Ecto neural progenitor cell (in vitro differentiated cells): ENCODE measurements at regions not wholly inside any gene's neighbourhood (a gene's known extent, or its start where the extent isn't known, plus 50 kb on each side); places are given as distances from the start of the nearest gene placed in this dataset.
"Not testable (repeated sequence)": the region's sequence is repeated elsewhere in the genome, so short reads cannot be mapped to it uniquely, and the experiment has no call there.

ENCODE experiments used
- DNase-seq: peaks from one replicate; pipeline ENCODE4 v3.0.0-alpha.2; 2018; ENCODE audit warnings: low spot score

DNA sequence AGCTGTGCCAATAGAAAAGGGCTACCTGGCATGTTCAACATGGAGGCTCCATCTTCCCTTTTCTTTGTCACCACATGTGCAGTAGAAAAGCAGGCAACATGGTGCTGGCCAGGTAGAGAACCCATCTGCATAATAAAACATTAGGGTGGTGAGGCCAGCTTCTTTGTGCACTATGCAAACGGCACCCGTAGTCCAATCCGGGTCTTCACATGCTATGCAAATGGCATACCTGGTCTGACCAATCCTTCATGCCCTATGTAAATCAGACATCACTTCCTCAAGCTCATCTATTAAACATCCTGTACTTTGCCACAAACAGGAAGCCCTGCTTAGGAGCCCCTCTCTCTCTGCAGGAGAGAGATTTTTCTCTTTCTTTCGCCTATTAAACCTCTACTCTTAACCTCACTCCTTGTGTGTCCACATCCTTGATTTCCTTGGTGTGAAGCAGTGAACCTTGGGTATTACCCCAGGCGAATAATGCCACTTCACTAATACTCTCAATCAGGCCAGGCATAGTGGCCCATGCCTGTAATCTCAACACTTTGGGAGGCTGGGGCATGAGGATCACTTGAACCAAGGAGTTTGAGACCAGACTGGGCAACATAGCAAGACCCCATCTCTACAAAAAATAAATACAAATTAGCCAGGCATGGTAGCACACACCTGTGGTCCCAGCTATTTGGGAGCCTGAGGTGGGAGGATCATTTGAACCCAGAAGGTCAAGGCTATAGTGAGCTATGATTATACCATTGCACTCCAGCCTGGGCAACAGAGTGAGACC is 111.3 kb upstream of the MRI1 start:
- no peak for DNase-seq

DNA sequence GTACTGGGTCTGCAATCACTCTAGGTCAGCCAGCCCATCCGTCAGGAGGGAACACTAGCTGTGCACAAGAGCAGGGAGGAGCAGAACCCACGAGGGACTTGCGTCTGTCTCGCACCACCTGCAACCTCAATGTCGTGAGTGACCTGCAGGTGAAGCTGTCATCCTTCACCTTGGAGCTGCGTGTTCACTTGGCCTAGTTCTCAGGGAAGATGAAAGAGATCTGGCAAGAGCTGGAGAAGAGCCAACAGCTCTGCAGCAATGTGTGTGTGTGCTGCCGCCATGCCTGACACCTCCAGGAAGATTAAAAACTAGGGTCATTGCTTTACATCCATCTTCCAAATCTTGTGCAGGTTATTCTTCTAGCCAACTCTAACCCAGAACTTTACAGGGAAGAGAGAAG is 117.6 kb upstream of the MRI1 start:
- DNase-seq, result no peak

DNA sequence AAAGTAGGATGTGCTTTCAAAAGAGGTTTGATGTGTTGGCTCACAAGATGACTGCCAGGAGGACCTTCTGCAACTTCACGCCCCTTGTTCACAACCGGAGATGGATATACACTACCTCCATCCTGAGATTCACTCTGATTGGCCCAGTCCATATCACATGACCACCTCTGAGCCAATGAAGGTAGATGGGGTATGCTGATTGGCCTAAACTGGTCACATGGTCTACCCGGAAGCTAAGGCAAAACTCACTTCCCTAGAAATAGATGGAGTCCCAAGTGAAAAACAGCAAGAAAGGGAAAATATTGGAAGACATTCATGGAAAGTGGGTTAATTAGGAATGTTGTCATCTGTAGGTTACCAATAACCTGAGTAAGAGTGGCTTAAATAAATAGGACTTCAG is 119.7 kb upstream of the MRI1 start:
- no peak for DNase-seq

DNA sequence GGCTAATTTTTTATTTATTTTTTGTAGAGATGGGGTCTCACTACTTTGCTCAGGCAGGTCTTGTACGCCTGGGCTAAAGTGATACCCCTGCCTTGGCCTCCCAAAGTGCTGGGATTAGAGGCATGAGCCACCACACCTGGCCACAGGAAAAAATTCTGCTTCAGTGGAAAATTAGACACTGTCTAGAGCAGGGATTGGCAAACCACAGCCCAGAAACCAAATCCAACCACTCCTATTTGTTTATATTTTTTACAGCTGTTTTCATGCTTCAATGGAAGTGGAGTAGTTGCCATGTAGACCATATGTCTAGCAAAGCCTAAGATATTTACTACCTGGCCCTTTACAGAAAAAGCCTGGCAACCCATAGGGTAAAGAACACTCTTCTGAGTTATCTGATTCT is 123.7 kb upstream of the MRI1 start:
- DNase-seq, result no peak

DNA sequence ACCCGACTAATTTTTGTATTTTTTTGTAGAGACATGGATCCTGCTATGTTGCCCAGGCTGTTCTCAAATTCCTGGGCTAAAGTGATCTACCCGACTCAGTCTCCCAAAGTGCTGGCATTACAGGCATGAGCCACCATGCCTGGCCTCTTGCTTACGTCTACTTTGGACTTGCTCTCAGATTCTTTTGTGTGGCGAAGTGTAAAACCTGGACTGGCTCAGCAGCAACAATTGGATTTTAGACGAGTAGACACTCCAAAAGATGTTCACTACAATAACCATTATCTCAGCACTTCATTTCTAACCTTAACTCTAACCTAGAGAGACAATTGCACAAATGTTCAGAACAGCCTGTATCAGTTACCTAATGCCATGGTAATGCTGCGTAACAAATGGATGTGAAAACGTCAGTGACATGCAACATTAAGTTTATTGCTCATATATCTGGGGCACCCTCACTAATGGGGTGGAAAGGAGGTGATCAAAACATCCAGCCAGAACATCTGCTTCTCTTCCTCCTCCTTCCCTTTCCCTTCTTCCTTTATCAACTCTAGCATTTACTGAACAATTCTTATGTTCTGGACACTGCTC is 124.9 kb upstream of the MRI1 start:
- no peak for DNase-seq

DNA sequence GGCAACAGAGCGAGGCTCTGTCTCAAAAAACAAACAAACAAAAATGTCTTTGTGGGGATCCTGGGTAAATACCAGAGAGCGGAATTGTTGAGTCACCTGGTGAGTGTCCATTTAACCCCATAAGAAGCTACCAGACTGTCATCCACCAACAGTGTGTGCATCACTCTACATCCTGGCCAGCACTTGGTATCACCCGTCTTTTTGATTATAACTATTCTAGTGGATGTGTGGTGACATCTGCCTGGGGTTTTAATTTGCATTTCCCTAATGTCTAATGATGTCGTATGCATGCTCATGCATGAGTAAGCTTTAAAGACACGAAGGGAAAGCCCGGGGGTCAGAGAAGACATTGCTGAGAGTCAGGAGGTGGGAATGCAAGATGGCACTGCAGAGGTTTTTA is 126.7 kb upstream of the MRI1 start:
- DNase-seq, result no peak

DNA sequence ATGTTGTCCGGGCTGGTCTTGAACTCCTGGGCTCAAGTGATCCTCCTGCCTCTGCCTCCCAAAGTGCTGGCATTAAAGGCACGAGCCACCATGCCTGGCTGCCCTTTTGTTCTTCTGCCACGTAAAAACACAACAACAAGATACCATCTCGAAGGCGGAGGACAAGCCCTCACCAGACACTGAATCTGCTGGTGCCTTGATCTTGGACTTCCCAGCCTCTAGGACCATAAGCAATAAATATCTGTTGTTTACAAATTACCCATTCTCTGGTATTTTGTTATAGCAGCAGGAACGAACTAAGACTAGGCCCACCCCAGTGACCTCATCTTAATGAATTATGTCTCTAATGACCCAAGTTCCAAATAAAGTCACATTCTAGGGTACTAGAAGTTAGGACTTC is 128.4 kb upstream of the CACNA1A start:
- no peak for DNase-seq

DNA sequence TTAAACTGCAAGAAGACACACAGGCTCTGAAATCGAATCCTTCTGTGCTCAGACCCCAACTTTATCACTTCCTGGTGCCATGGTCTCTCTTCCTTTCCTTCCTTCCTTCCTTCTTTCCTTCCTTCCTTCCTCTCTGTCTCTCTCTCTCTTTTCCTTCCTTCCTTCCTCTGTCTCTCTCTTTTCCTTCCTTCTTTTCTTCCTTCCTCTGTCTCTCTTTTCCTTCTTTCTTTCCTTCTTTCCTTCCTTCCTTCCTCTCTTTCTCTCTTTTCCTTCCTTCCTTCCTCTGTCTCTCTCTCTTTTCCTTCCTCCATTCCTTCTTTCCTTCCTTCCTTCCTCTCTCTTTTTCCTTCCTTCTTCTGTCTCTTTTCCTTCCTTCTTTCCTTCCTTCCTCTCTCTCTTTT is 127.2 kb upstream of the CACNA1A start:
- no peak for DNase-seq

DNA sequence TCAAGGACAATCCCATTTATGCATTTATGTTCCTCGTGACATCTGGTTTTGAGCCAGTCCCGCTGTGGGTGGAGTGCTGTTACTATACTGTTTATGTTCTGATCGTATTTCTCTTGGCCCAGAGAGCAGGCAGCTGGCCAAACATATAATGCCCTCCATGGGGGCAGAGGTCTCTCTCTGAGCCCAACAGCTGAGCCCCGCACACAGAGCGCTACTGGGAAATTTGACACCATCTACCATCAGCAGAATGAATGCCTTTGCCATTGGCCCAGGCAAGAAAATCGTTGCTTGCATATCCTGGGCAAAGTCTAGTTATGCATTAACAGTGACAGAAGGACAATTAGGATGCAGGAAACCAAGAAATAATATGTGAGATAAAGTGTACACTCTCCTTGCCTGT is 126.8 kb upstream of the CACNA1A start:
- DNase-seq, result no peak

DNA sequence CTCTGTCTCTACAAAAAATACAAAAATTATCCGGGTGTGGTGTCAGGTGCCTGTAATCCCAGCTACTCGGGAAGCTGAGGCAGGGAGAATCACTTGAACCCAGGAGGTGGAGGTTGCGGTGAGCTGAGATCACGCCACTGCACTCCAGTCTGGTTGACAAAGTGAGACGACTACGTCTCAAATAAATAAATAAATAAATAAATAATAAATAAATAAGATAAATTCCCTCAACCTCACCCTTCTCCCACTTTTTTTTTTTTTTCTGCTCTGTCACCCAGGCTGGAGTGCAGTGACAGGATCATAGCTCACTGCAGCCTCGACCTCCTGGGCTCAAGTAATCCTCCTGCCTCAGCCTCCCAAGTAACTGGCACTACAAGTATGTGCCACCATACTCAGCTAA is 125.9 kb upstream of the CACNA1A start:
- not testable (repeated sequence) for DNase-seq

DNA sequence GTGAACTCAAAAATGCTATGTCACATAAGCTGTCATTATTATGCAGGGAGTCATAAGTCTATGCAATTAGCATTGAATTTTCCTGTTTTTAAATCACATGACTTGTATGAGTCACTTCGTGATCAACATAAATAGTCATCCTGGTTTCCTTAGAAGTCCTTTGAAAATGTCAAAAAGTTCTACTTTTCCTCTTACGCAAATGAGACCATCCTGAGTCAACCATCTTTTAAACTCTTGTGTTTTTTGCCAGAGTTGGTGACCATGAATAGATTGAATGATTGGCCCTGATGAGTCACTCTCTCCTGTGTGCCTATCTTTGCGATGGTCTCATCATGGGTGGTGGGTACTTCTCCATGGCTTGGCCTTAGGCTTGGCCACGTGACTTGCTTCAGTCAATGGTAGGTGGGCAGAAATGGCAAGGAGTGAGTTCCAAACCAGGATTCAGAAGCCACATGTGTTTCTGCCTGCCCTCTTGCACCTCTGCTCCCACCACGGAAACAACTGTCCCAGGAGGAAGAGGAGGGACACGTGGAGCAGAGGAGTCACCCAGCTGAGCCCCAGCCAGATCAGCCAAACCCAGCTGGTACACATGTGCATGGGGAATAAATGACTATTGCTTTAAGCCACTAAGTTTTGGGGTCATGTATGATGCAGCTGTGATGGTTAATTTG is 123.5 kb upstream of the CACNA1A start:
- DNase-seq, result no peak

DNA sequence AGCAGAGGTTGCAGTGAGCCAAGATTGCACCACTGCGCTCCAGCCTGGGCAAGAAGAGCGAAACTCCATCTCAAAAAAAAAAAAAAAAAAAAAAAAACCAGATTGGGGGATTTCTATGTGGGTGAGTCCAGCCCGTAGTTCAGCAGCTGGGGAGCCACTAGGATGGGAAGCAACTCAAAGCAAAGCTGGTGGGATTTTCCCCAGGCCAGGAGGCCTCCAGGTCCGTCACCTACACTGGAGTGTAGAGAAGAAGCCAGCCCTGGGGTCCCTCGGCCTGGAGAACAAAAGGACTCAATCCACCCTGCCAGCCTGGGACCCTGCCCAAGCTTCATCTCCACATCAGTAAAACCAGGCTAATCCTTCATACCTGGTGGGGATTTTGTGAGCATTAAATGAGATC is 121.3 kb upstream of the CACNA1A start:
- no peak for DNase-seq

DNA sequence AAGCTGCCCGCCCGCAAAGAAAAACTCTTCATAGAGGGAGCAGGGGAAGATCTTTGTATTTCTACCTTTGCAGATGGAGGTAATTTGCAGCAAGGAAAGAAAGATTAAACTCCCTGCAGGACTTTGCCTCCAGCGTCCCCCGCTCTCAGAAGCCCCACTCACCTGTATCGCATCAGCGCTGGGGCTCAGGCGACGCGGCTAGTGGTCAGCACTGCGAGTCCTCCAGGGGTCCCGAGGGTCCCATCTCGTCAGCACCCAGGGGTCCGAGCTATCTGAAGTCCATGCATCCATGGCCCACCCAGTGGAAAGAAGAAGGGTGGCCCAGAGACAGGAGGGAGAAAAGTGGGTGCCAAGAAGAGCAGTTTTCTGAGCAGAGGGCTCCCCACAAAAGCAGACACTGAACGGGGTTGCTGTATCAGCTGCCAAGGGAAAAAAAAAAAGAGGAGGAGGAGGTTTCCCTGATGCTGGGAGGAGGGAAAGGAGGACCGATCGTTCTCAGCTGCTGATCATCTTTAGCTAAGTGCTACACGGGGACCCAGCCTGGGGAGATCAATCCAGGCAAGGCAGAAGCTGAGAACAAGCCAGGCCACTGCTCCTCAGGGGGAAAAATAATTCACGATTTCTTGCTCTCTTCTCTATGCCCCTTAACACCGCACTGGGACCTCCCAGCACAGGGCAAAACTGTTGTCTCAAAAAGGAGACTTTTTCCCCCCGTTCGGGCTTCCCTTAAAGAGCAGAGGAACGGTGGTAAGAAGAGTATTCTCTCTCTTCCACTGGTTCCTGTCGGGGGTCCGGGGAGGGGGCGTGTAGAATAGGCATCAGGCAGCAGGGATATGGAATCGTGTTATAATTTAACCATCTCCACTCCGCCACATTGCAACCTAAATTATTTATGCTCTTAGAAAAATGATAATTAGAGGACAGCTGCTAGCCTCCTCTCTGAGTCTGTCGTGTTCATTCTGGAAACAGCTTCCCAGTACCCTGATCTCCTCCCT is 117.7 kb upstream of the CACNA1A start:
- no peak for DNase-seq

DNA sequence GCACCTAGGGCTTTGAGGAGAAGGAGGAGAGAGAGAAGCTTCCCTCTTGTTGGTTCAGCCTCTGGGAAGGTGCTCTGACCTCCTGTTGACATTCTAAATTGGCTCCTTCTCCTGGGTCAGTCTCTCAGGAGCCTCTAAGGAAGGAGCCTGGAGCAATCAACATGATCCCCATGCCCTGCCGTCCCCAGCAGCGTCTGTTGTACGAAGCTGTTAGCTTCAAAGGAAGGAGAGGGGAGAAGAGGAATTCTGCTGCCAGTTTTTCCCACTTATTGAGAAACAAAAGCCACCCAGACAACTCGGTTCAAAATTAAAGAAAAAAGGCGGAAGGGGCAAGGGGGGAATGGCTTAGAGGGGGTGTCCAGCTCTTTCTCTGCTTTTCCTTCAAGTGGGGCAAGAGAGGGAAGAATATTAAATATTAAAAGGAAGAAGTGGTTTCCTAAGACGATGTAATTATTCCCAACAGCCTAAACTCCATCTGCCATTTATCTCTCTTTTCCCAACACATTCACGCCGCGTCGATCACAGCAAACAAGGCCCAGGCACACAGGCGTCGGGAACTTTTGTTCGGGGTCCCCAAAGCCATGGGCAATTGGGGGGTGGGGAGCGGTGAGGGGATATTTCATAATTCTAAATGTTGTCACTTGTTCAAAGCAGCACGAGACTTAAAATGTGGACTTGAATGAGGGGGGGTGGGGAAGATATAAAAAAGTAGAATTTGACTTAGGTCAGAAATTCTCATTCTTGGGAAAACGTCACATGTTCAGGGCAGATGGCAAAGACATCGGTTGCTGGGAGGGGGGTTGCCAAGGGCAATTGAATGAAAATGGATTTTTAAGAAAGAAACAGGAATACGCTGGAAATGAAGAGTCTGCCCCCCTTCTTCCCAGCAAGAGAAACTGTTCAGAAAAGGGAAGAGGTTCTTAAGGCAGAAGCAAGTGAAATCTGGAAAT is 116.8 kb upstream of the CACNA1A start:
- DNase-seq, result no peak

DNA sequence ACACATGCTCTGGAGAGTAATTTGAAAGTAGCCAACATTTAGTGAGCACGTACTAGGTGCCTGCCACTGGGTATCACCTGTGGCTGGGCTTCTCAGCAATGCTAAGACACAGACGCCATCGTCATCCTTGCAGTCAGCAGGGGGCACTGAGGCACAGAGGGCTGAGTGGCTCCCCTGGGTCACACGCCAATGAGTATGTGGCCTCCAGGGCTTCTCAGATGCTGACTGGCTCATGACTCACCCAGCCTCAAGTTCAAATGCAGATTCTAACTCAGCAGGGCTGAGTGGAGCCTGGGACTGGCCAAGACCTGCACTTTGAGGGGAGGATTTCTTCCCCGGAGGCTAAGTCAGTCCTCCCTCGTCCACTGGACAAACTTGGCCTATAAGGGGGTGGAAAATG is 115.1 kb upstream of the CACNA1A start:
- DNase-seq, result no peak

DNA sequence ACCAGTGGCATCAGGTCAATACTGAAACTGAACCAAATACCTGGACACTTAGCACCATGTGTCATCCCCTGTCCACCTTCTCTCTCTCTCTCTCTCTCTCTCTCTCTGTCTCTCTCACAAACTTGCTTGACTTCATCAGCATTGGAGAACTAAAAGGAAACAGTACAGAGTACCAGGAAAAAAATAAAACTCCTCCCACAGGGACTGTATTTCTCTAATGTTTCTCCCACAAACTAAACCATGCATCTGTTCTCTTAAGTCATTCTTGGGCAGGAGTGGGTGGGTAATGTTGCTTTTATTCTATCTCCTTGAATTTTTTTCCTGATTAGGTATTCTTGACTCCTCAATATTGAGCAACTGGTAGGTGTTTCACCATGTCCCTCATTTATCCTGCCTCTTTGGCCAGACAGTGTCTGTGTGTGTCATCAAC is 112.9 kb upstream of the CACNA1A start:
- no peak for DNase-seq

DNA sequence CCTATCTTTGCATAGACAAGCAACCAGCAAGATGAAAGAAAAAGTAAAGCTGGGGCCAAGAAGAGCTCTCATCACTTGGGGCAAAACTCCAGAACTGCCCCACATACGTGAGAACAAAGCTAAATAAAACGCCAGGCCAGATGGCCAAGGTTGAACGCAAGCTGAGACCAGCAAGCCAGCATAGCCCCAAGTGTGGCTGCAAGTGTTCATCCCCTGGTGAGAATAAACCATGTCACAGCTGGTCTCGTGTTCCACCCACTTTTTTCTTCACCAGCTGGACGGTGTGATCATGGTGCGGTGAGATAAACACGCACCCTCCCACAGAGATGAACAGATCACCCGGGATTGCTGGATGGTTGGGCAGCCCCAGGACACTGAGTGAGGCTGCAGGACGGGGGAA is 109.6 kb upstream of the CACNA1A start:
- no peak for DNase-seq

DNA sequence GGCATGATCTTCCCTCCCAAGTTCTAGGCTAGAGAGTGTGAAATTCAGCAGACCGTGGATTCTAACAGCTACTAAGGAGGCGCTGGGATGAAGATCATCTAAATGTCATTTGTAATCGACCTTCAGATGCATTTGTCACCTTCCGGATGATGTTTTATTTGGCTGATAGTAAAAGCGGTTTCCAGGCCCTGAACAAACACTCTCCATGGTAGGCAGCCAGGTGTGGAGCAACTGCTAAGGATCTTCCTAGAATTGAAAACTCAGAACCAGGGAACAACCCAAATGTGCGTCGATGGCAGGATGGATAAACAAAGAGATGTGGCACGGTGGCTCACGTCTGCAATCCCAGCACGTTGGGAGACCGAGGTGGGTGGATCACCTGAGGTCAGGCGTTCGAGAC is 107.2 kb upstream of the CACNA1A start:
- no peak for DNase-seq

DNA sequence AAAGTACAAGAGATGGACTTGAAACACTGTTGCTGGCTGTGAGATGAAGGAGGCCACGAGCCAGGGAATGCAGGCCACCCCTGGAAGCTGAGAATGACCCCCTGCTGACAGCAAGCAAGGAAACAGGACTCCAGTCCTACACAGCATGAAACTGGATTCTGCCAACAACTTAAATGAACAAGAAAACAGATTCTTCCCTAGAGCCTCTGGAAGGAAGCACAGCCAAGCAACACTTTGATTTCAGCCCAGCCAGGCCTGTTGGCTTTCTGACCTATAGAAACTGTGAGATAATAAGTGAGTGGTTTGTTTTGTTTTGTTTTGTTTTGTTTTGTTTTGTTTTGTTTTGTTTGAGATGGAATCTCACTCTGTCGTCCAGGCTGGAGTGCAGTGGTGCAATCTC is 105.3 kb upstream of the CACNA1A start:
- no peak for DNase-seq

DNA sequence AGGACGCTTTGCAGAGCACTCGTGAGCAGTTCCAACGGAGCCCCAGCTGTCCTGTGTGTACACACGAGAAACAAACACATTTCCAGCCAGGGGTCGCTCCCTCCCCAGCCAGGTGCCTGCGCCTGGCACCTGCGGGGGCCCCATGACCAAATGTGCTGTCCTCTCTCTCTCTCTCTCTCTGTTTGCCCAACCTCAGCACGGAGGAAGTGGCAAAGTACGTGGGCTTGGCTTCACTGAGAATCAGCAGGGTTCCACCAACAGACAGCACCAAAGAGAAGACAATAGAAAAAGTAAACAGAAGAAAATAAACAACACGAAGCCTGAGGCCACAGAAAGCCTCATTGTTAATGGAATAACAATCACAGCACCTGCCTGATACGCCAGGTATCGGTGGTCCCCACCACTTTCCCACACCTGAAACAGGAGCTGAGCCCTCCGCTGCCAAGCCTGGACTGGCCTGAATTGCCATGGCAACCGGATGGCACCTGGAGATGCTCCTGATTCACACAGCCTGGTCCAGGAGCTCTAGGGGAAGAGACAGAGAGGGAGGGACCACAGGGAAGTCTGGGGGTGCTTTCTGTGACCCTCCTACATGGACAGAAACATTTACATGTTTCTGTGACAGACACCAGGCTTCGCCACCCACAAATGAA is 103.9 kb upstream of the CACNA1A start:
- no peak for DNase-seq

DNA sequence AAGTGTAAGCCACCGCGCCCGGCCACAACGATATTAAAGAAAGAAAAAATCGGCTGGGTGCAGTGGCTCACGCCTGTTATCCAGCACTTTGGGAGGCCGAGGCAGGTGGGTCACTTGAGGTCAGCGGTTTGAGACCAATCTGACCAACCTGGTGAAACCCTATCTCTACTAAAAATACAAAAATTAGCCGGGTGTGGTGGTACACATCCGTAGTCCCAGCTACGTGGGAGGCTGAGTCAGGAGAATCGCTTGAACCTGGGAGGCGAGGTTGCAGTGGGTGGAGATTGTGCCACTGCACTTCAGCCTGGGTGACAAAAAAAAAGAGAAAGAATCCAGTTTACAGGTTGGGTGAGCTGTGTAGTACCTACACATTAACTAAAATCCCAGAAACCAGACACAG is 99.9 kb upstream of the CACNA1A start:
- no peak for DNase-seq
